Right ventricle myocardium superior (tissue), 1 donor: ENCODE measurements at regions not wholly inside any gene's neighbourhood (a gene's known extent, or its start where the extent isn't known, plus 50 kb on each side); places are given as distances from the start of the nearest gene placed in this dataset.

Experiments
- ATAC-seq: fragments of 200-7000 bp; cut with Tn5 transposase; one replicate; pipeline ENCODE4 v1.9.1; 2020; ENCODE audit warnings: mild to moderate bottlenecking; ENCODE audit not compliant: poor library complexity
- DNase-seq: peaks from one replicate; pipeline ENCODE4 v3.0.0-alpha.2; 2020
- intact Hi-C: fragments of 100-400 bp; cut with DNase I; formaldehyde crosslinking; loops from one replicate; pipeline ENCODE4 v1.11.2; 2022
- donor health status: DM: no; HTN: yes; CAD: no; lungs with severe emphysema.

DNA sequence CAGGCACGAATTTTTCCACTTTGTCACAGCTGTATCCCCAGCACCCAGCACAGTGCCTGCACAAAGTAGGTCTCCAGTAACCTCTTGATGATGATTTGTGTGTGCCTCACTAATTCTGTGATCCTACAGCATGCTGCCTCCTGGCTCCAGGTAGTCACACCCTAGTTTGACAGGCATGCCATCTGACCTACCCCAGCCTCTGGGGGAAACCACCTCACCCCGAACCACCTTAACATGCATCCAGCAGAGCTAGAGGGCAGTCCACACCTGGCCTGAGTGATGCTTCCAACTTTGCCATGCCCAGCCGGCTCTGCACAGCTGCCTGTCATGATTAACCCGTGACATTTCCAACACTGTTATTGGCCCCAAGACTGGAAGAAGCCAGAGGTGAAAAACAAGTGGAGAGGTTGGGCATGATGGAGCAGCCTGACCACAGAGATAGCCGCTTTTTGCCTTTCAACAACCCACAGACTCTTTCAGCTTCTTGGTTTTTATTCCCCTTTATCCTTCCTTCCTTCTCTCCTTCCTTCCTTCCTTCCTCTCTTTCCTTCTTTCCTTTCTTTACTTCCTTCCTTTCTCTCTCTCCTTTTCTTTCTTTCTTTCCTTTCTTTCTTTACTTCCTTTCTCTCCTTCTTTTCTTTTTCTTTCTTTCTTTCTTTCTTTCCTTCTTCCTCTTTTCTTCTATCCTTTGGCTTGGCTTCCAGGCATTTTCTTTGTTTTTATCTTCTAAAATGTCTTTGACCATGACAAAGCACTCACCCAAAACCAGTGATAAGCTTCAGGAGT lies 294.4 kb upstream of the SIX2 start:
- DNase-seq (no peak), ATAC-seq (no peak)
- intact Hi-C loops, result no loop called here

DNA sequence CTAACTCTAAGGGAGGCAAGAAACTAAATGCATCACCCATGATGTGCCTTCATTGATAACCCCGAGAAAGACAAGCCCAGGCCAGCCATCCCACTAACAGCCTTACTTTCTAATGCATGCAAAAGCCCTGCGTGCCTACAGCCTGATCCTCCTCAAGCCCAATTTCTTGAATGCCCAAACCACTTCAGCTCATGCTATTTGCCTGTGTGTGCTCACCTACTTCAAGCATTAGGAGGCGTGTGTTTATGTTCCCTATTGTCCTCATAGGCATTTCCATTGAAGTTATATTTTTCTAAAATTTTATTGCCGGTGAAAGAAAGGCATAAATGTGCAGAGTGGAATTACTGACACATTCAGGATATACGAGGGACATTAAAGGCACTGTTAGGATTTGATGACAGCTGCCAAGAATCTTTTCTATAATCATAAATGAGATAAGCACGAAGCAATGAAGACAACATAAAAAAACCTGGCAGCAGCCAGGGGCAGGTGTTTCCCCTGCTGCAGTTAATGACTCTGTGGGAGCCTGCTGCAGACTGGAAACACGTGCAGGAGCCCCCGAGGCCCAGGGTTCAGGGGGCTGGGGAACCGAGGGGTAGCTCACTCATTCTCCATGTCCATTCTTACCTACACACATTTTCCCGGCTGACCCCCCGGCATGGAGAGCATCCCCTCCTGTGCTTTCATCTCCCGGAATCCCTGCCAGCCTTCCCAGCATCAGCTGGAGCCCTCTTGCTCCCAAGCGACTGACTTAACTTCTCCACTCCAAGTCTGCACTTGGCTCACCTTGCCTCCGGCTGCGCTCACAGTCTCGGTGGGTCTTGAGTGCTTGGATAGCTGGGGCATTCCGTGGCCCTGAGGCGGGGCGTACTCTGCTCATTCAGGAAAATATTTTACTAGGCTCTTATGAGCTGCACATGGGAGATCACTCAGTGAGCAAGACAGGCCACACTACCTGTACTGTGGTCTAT lies 292.3 kb upstream of the SIX2 start:
- ATAC-seq (no peak), DNase-seq (no peak)
- intact Hi-C loops, result no loop called here

DNA sequence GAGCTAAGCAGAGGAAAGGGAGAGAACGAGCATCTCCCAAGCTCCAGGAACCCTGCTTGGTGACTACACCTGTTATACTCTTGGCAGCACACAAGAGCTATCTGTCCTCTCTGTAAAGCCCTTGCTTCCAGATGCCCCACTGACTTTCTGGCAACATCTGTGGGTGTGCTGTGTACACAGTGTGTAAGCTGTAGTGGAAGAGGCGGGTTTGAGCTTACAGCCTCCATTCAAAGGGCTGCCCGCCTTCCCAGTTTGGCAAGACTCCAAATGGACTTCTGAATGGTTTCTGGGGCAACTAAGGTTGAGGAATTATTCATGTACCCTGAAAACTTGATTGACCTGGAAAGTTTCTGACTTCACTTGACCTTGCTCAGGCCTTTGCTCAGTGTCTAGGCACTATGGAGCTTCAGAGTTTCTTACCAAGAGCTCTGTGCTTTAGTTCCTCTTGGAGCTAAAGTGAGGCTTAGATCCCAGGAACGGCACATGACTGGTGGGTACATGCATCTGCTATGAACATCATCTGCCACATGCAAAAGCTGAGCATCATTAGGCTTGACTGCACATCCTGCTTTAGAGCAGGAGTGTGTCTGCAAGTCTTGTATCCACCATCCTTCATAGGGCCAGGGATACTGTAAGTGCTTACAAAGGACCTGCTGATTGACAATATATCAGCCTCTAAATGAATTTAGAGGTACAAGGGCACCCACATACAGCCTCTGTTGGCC lies 290.9 kb upstream of the SIX2 start:
- intact Hi-C loops, result no loop called here
- ATAC-seq (no peak), DNase-seq (no peak)

DNA sequence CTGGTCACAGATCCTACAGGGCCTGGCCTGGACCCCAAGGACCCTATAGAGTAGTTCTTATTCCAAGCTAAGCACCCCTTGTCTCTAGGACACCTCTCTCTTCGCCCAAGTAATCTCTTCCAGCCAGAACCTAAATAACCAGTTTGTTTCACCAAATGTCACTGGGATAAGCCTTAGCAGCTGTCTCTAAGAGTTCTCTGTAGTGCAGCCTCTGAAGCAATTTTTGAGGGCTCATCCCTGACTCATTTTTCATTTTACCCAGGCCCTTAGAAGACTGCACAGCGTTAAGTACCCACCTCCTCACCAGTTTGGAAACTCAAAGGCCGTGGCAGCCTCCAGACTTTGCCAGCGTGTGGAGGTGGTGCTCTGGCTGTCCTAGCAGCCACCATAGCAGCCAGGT lies 290.1 kb upstream of the SIX2 start:
- intact Hi-C loops, result no loop called here

DNA sequence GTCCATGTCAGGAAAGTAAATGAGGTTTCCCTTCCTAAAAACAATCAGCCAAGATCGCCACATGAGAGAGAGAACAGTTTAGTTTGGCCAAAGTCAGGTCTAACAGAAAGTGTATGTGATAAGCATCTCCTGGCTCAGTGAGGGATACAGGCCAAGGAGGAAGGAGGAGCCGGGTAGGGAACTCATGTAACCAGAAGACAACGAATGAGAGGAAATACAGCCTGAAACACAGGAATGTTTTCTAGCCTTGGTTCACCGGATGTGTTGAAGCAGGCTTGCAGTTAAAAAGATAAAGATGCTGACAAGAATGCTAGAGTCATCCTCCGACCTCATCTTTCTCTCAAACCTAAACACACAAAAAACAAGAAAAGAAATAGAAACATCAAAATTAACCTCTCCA lies 283.9 kb upstream of the SIX2 start:
- DNase-seq (no peak), ATAC-seq (no peak)
- intact Hi-C loops, result no loop called here

More for the DNA sequence above, 290.1 kb upstream of the SIX2 start:
- ATAC-seq, result no peak
- DNase-seq, result no peak

DNA sequence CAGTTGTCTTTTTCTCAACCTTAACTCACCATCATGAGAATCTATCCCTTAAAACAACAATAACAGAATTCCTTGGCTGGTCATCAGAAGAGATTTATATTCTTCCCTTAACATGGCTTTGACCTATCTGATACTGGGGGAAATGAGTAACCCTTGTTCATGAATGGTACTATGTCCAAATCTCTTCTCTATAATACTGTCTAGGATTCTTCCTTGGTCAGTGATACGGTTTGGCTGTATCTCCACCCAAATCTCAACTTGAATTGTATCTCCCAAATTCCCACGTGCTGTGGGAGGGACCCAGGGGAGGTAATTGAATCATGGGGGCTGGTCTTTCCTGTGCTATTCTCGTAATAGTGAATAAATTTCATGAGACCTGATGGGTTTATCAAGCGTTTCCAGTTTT lies 282.0 kb upstream of the SIX2 start:
- ATAC-seq, result no peak
- no peak for DNase-seq
- intact Hi-C loops, result no loop called here

DNA sequence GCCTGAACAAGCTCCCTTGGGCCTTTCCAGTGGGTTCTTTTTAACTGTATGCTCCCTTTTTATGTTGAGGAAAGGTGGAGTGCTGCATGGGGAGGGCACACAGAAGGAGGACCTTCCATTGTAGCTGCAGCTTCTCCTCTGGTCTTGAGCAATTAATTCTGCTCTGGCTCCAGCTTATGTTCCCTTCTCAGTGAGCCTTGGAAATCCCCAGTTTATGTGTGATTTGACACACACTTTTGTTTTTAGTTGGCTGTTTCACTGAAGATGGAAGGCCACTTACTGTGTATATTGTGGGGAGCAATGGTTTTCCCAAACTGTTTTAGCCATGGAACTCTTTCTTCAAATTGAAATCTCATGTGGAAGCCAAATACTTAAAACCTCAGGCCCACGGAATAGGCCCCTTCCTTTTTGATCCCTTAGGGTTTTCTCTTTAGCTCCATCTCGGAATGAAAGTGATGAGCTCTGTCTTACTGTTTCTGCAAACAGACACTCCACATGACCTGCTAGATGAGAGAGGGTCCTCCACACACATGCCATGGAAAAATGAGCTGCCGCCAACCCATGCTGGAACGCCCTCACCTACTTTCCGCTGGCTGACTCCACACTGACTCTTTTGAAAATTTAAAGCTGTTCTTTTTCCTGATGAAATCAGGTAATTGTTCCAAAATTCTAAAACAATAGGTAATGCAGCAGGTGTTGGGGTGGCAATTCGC lies 280.9 kb upstream of the SIX2 start:
- intact Hi-C loops, result no loop called here
- no peak for ATAC-seq
- no peak for DNase-seq

DNA sequence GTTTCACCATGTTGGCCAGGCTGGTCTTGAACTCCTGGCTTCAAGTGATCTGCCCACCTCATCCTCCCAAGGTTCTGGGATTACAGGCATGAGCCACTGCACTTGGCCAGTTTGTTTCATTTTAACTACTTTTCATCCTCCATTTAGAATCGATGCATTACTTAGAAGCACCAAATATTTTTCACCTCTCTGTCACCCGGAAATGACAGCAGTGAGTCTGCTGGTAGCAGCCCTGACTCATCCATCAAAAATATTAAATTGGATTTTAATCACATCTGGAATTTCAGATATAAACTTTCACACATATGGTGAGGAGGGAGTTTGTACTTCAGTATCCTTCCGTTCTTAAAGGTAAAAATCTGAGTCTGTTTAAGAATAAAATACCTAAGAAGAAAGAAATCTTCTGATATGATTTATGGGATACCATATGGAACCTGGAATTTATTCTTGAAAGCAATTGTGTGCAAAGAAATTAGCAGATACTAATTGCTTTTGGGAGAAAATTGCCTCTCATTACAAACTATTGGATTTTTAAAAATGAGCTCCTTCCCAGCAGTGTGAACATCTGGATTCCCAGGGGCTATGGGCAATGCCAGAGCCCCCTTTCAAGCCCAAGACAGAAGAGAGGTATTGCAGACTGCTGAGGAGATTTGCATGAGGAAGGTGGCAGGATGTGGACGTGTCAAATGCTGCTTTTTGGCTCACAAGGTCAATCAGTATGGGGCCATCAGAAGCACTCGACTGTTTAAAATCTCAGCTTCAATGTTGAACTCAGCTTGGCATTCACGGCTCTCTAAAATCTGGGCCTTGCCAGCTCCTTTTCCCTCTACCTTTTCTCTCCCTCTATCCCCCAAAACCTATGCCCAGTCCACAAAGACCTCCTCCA lies 279.5 kb upstream of the SIX2 start:
- intact Hi-C loops, result no loop called here
- DNase-seq (no peak), ATAC-seq (no peak)

DNA sequence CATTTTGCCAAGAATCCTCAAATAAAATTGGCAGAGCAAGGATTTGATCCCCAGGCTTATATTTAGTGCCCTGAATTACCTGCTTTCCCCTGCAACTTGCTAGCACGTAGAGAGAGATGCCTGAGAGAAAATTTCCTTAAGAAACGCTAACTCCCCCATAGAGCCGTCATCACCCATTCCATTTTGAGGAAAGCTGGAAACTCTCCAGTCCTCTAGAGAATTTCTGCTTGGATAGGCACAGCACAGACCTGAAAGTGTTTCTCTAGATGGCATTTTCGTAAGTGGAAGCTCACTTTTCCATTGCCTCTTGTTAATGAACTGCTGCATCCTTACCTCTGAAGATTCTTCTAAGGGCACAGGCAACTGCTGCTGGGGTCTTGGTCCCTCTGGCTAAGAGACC lies 277.8 kb upstream of the SIX2 start:
- intact Hi-C loops, result no loop called here
- DNase-seq (no peak), ATAC-seq (no peak)

DNA sequence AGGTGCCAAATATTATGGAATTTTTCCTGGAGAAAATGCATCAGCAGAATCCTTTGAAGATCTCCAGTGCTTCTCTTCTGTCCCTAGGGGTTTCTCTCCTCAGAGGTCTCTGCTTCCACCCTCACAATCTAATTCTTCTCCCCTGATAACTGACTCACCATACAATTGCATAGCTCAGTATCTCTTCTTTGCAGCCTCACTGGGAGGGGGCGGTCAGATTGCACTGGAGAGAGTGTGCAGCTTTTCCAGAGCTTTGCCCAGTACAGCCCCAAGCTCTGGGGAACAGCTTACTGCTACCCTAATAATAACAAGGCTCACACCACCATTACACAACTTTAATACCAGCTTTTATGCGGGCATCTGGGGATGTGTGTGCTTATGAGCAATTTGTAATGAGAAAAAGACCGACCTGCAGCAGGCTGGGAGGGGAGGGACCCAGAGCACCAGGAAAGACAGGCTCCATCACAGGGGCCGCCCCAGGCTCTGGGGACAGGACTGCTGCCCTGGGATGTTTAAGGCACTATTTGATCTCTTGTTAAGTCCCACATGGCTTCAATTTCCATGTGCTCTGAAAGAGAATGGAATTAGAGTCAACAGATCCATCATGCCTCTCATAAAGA lies 276.6 kb upstream of the SIX2 start:
- ATAC-seq (no peak), DNase-seq (no peak)
- intact Hi-C loops, result no loop called here

DNA sequence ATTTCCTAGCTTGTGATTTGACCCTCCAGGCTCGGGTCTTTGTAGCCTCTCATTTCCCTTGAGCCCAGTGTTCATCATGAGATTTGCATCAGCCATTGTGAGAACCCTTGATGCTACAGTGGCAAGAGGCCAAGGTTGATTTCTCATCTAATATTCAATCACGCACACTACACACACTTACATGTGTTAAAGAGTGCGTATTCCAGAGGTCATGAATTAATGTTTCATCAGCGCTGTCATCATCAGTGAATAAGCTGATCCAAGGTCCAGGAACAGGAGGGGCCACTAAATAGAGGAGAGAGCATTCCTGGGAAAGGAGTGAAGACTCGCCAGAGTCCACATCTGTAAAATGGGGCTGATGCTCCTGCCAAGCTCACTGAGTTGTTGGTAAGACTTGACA lies 276.1 kb upstream of the SIX2 start:
- DNase-seq, result no peak
- intact Hi-C loops, result no loop called here
- no peak for ATAC-seq

DNA sequence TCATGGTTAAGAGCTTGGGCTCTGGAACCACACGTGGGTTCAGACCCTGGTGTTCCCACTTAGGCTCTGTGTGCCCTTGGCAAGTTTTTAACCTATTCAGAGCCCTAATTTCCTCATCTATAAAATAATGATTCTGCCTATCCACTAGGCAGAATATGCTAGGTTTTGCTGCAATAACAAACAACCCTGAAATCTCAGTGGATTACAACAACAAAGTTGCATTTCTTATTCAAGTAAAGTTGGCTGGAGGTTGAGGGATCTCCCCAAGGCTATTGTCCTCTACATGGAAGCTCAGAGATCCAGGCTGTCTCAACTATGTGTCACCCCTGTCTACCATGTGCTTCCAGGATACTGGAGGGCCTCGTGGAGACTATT lies 275.4 kb upstream of the SIX2 start:
- ATAC-seq (no peak), DNase-seq (no peak)
- intact Hi-C loops, result no loop called here

DNA sequence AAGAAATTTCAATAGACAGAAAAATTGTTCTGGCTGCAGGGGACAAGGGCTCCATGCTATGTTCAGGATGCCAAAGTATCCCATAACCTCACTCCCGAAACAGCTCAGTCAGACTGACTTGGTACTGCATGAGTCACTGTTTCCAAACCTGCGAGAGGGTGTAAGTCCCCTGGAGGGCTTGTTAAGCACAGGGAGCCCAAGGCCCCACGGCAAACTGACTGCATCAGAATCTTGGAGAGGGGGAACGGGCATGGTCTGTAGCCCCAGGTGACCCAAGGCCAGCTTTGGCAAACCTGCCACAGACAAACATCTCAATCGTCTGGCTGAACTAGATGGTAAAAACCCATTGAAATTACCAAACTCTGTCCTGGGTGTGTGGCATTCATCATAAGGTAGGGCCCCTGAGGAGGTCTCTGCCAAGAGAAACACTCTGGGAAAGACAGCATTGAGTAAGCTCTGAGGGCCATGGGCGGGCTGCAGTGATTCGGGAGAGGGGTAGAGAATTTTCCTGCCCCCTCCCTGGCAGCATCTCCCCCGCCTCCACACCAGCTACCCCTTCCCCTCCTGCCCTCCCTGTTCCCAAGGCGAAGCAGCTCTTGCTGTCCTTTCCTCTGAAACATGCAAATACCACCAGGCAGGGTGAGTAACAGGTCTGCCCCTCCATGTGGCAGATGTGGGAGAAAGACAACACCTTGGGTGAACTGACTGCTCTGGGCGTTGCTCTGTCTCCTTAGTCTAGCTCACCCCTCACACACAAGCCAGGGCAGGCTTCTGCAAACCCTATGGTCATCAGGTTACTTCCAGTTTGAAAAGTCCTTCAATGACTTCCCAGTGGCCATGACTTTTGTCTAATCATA lies 274.7 kb upstream of the SIX2 start:
- intact Hi-C loops, result no loop called here
- ATAC-seq, result no peak

DNA sequence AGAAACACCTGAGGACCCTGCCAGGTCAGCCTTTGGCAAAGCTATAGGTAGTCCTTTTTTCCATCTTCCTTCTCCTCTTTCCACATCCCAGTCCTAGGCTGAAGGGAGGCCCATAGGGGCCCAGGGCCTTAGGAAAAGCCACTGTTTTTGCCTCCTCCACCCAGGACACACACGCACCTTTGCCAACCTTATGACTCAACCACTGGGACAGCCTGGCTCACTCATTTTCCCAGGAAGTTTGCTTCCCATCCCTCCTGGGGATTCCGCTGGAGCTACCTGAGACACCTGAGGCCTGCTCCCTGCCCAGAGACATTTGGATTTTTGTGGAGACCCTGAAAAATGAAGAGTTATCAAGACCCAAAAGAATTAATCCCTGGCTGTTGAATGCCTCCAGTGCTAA lies 273.4 kb upstream of the SIX2 start:
- intact Hi-C loops, result no loop called here

More for the DNA sequence above, 274.7 kb upstream of the SIX2 start:
- DNase-seq, result no peak

DNA sequence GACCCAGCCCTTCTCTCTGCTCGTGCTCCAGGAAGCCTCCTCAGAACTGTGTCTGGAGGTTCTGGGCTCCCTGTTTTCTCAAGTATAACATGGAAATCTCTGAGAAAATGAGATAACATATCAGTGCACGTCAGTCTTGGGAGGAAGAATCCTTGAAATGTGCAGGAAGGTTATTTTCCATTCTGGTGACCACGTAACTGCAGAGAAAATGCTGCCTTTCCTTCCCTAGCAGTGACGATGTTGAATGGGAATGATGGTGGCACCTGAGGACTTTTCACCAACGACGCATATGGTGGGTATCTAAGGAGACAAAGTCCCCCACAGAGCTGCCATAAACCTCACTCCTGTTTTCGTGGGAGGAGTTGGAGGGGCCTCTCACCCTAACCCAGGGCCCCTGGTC lies 272.1 kb upstream of the SIX2 start:
- intact Hi-C loops, result no loop called here
- no peak for DNase-seq
- no peak for ATAC-seq

More for the DNA sequence above, 273.4 kb upstream of the SIX2 start:
- ATAC-seq, result no peak
- no peak for DNase-seq

DNA sequence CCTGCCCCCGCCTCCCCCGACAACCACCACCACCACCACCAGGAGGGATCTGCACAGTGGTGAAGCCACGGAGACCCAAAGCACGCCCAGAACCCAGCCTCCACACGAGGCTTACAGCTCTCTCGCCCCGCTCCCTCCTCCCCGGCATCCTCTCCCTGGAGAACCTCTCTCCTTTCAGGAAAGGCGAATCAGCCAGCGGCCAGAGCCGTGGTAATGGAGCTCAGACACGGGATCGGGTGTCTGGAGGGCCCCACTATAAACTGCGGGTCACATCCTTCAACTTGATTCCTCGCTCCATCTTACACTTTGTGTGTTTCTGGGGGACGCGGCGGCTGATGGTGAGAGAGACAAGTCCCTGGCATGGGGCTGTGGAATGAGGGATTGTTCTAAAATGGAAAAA lies 271.5 kb upstream of the SIX2 start:
- DNase-seq, result no peak
- intact Hi-C loops, result no loop called here
- no peak for ATAC-seq

DNA sequence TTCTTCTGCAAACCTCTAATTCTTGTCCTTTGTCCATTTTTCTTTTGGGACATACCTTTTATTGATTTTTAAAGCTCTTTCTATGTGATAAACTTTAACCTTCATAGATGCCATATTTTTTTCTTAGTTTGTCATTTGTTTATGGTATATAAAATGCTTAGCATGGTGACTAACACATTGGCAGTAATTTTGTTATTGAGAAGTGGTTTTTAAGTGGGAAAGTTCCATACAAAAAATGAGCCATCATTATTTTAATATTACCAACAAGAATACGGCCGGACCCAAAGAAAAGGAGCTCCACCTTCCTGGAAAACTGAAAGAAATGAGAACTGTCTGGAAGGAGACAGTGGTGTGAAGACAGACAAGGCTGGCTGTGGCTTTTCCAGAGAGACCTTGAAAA lies 270.1 kb upstream of the SIX2 start:
- DNase-seq (no peak), ATAC-seq (no peak)
- intact Hi-C loops, result no loop called here
